OCI-LY3 (cell line): ENCODE measurements at regions not wholly inside any gene's neighbourhood (a gene's known extent, or its start where the extent isn't known, plus 50 kb on each side); places are given as distances from the start of the nearest gene placed in this dataset.

Experiments used
- H2AFZ ChIP-seq: fragments of 200-600, 300-600 bp; shearing (Covaris generic); 2 replicates; pipeline ENCODE4 v1.6.0; 2014; ENCODE audit warnings: antibody characterized with exemption, low read depth, low read length
- H3K27ac ChIP-seq: fragments of 200-600, 300-600 bp; sonication (generic); 2 replicates; pipeline ENCODE4 v1.5.1; 2014; ENCODE audit warnings: mild to moderate bottlenecking, low read length, moderate library complexity, mixed read lengths
- H3K27me3 ChIP-seq: fragments of 200-600, 300-600 bp; sonication (generic); 2 replicates; pipeline ENCODE4 v1.6.1; 2014; ENCODE audit warnings: low read depth, low read length, mixed read lengths
- H3K36me3 ChIP-seq: fragments of 200-600, 300-600 bp; sonication (generic); replicated peaks from 2 replicates; pipeline ENCODE3; 2014; ENCODE audit warnings: low read depth, low read length, mixed read lengths
- H3K4me1 ChIP-seq: fragments of 300-600, 200-600 bp; sonication (generic); 2 replicates; pipeline ENCODE4 v1.6.1; 2014; ENCODE audit warnings: low read length, mixed read lengths
- H3K4me2 ChIP-seq: fragments of 200-600, 300-600 bp; sonication (generic); 2 replicates; pipeline ENCODE4 v1.6.1; 2014; ENCODE audit warnings: low read length, mixed read lengths
- H3K4me3 ChIP-seq: fragments of 300-600, 200-600 bp; sonication (generic); 2 replicates; pipeline ENCODE4 v1.5.1; 2014; ENCODE audit warnings: antibody characterized with exemption, mild to moderate bottlenecking, low read length, moderate library complexity
- H3K79me2 ChIP-seq: fragments of 300-600, 200-600 bp; shearing (Covaris generic); 2 replicates; pipeline ENCODE4 v1.6.1; 2014; ENCODE audit warnings: mild to moderate bottlenecking, low read length, mixed read lengths
- H3K9ac ChIP-seq: fragments of 300-600, 200-600 bp; shearing (Covaris generic); 2 replicates; pipeline ENCODE4 v1.6.0; 2014; ENCODE audit warnings: mild to moderate bottlenecking, low read length, moderate library complexity
- H3K9me3 ChIP-seq: fragments of 200-600, 300-600 bp; shearing (Covaris generic); 2 replicates; pipeline ENCODE4 v1.6.1; 2014; ENCODE audit warnings: low read length, mixed read lengths; ENCODE audit not compliant: insufficient read depth
- H4K20me1 ChIP-seq: fragments of 200-600, 300-600 bp; sonication (generic); 2 replicates; pipeline ENCODE4 v1.6.1; 2016; ENCODE audit warnings: low read length, mixed read lengths; ENCODE audit not compliant: insufficient read depth
- EZH2phosphoT487 ChIP-seq: fragments of 200-600 bp; shearing (Covaris generic); IDR thresholded peaks from 2 replicates; pipeline ENCODE4 v1.6.1; 2018; ENCODE audit warnings: antibody characterized with exemption, mixed run types, low read depth
- TF ChIP-seq, protein P1 (sequence below): fragments of 200-600, 300-600 bp; sonication (generic); IDR thresholded peaks from 2 replicates; pipeline ENCODE4 v1.5.1; 2014; ENCODE audit warnings: antibody characterized with exemption, low read length, low read depth

DNA sequence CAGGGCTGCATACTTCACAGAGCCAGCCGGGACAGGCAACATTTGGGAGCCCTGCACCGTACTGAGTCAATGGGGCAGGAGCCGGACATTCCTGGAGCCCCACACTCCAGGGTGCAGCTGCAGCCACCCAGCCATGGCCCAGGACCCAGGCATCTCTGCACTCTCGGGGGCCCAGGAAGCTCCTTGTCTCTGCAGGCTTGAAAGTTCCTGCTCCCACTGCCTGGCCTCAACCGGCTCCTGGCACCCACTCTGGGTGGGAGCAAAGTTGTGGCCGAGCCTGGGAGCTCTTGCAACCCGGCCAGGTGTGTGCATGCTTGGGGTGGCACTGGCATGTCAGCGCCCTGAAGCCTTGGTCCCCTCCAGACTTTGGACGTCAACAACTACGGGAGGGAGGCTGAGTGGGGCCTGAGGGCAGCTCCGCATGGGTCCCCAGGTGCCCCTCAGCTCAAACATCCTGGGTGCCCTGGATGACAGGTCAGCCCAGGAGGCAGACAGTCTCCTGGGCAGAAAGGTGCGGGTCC lies 833.5 kb upstream of the CADM2 start:
- H3K9me3 ChIP-seq = no peaks in the 10 kb centered on the region
- no peak overlapping the region for H2AFZ ChIP-seq
- H3K9ac ChIP-seq = no peak overlapping the region
- H4K20me1 ChIP-seq = no peaks in the 10 kb centered on the region
- no peaks in the 10 kb centered on the region for H3K36me3 ChIP-seq
- no peak overlapping the region for H3K4me2 ChIP-seq
- H3K27ac ChIP-seq = no peak overlapping the region
- H3K27me3 ChIP-seq = no peaks in the 10 kb centered on the region
- no peaks in the 10 kb centered on the region for H3K4me1 ChIP-seq
- H3K79me2 ChIP-seq = no peaks in the 10 kb centered on the region
- no peak for TF ChIP-seq EZH2phosphoT487
- TF ChIP-seq, protein P1, sequence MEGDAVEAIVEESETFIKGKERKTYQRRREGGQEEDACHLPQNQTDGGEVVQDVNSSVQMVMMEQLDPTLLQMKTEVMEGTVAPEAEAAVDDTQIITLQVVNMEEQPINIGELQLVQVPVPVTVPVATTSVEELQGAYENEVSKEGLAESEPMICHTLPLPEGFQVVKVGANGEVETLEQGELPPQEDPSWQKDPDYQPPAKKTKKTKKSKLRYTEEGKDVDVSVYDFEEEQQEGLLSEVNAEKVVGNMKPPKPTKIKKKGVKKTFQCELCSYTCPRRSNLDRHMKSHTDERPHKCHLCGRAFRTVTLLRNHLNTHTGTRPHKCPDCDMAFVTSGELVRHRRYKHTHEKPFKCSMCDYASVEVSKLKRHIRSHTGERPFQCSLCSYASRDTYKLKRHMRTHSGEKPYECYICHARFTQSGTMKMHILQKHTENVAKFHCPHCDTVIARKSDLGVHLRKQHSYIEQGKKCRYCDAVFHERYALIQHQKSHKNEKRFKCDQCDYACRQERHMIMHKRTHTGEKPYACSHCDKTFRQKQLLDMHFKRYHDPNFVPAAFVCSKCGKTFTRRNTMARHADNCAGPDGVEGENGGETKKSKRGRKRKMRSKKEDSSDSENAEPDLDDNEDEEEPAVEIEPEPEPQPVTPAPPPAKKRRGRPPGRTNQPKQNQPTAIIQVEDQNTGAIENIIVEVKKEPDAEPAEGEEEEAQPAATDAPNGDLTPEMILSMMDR = no peak
- no peak overlapping the region for H3K4me3 ChIP-seq

DNA sequence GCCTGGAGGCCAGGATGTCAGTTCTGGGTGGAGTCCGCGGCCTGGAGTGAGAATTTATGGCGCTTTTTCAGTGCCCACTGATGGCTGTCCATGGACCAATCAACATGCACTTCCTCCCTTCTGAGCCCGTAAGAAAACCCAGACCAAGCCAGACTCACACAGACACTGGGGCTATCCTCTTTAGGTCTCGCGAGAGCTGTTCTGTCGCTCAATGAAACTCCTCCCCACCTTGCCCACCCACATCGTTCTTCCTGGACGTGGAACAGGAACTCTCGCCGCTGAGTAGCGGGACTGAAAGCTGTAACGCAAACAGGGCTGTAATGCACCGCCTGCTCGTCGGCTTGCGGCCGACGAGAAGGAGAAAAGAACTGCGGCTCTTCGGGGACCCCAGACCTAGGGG lies 833.0 kb upstream of the CADM2 start:
- H2AFZ ChIP-seq = no peak overlapping the region
- no peaks in the 10 kb centered on the region for H4K20me1 ChIP-seq
- H3K9ac ChIP-seq = no peak overlapping the region
- H3K79me2 ChIP-seq = no peaks in the 10 kb centered on the region
- H3K27me3 ChIP-seq = no peaks in the 10 kb centered on the region
- no peak for TF ChIP-seq EZH2phosphoT487
- TF ChIP-seq, protein P1 = no peak
- H3K4me1 ChIP-seq = no peaks in the 10 kb centered on the region
- no peak overlapping the region for H3K4me3 ChIP-seq
- no peak overlapping the region for H3K4me2 ChIP-seq
- no peak overlapping the region for H3K27ac ChIP-seq
- no peaks in the 10 kb centered on the region for H3K36me3 ChIP-seq
- 0 out of 2 replicates have a peak, but pooled peaks cover 3% of the 10 kb centered on the region for H3K9me3 ChIP-seq

DNA sequence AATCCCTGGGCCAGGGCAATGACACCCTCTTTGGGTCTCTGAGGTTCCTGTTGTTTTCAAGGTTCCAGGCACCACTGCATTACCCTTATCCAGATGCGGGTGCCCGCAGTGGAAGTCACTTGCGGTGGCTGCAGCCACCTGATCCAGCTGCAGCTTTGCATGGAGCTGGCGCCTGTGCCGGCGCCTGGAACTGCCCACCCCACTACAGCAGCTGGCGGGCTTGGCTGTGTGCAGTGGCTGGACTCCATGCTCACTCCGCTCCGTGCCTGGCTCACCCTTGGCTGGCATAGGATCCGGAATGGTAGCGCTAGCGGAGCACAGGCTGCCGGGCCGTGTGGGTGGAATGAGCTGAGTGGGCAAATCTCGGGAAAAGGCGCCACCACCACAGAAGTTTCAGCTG lies 832.6 kb upstream of the CADM2 start:
- no peaks in the 10 kb centered on the region for H4K20me1 ChIP-seq
- no peaks in the 10 kb centered on the region for H3K79me2 ChIP-seq
- no peak overlapping the region for H3K4me2 ChIP-seq
- H3K9me3 ChIP-seq = 0 out of 2 replicates have a peak, but pooled peaks cover 3% of the 10 kb centered on the region
- H3K27ac ChIP-seq = no peak overlapping the region
- TF ChIP-seq, protein P1 = no peak
- no peak for TF ChIP-seq EZH2phosphoT487
- no peaks in the 10 kb centered on the region for H3K4me1 ChIP-seq
- H3K36me3 ChIP-seq = no peaks in the 10 kb centered on the region
- no peak overlapping the region for H2AFZ ChIP-seq
- H3K9ac ChIP-seq = no peak overlapping the region
- H3K4me3 ChIP-seq = no peak overlapping the region
- no peaks in the 10 kb centered on the region for H3K27me3 ChIP-seq

DNA sequence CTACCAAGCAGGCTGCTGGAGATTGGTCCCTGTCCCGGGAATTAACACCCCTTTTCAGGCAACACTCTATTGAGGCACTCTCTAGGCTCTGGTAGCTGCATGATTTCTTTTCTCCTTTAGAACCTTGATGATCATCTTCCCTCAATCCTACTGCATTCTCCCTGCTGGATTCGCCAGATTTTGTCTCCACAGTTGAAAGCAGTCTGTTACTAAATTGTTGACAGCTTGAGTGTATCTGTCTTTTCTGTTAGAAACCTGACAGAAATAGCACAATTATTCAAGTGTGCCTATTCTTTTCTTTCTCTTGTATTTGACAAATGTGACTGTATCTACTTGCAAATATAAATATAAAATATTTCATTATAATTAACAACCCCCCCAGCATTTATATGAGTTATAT lies 830.8 kb upstream of the CADM2 start:
- no peak overlapping the region for H3K4me3 ChIP-seq
- H3K4me1 ChIP-seq = no peaks in the 10 kb centered on the region
- no peaks in the 10 kb centered on the region for H4K20me1 ChIP-seq
- 0 out of 2 replicates have a peak, but pooled peaks cover 3% of the 10 kb centered on the region for H3K9me3 ChIP-seq
- H3K36me3 ChIP-seq = no peaks in the 10 kb centered on the region
- H3K27ac ChIP-seq = no peak overlapping the region
- H2AFZ ChIP-seq = peak overlapping the region; percentile 19; the same call in 1 of the 2 replicates
- TF ChIP-seq, protein P1 = no peak
- no peak for TF ChIP-seq EZH2phosphoT487
- no peaks in the 10 kb centered on the region for H3K79me2 ChIP-seq
- H3K9ac ChIP-seq = no peak overlapping the region
- no peak overlapping the region for H3K4me2 ChIP-seq
- no peaks in the 10 kb centered on the region for H3K27me3 ChIP-seq
